ENCODE measurements at regions not wholly inside any gene's neighbourhood (a gene's known extent, or its start where the extent isn't known, plus 50 kb on each side); places are given as distances from the start of the nearest gene placed in this dataset.

GRCh38 chr12:93184672-93185368 lies 192.9 kb upstream of the NUDT4 start:
- H3K27me3 ChIP-seq (ENCODE audit: control insufficient read depth, insufficient read depth, low read length): no peaks in the 10 kb centered on the region
- H3K36me3 ChIP-seq (ENCODE audit: control insufficient read depth, insufficient read depth, low read length): no peaks in the 10 kb centered on the region
- FAIRE-seq (no peak), DNase-seq (ENCODE audit: low read depth) (no peak)
- H3K4me3 ChIP-seq (ENCODE audit: low read depth, low read length): no peak overlapping the region
- no peak for TF ChIP-seq CTCF (IDR thresholded peaks at IDR 0.05; ENCODE audit: insufficient read depth, low read length, severe bottlenecking)

- TF ChIP-seq CTCF (IDR thresholded peaks at IDR 0.05; ENCODE audit: insufficient read depth, low read length, severe bottlenecking): no peak
- Histone ChIP-seq H3K27me3 (ENCODE audit: control insufficient read depth, insufficient read depth, low read length) (no peaks in the 10 kb centered on the region), H3K36me3 (ENCODE audit: control insufficient read depth, insufficient read depth, low read length) (no peaks in the 10 kb centered on the region), H3K4me3 (ENCODE audit: low read depth, low read length) (no peak overlapping the region)
- DNase-seq (ENCODE audit: low read depth): no peak
- FAIRE-seq: no peak
Observed at GRCh38 chr12:93185369-93185741, 192.4 kb upstream of the NUDT4 start.

- no peaks in the 10 kb centered on the region for H3K36me3 ChIP-seq (ENCODE audit: control insufficient read depth, insufficient read depth, low read length)
- no peak for DNase-seq (ENCODE audit: low read depth)
- H3K27me3 ChIP-seq (ENCODE audit: control insufficient read depth, insufficient read depth, low read length): no peaks in the 10 kb centered on the region
- no peak overlapping the region for H3K4me3 ChIP-seq (ENCODE audit: low read depth, low read length)
- no peak for TF ChIP-seq CTCF (IDR thresholded peaks at IDR 0.05; ENCODE audit: insufficient read depth, low read length, severe bottlenecking)
- FAIRE-seq: no peak
Observed at GRCh38 chr12:93186131-93186530, 191.6 kb upstream of the NUDT4 start.

GRCh38 chr12:93186621-93187020 lies 191.1 kb upstream of the NUDT4 start:
- FAIRE-seq (no peak), DNase-seq (ENCODE audit: low read depth) (no peak)
- no peak for TF ChIP-seq CTCF (IDR thresholded peaks at IDR 0.05; ENCODE audit: insufficient read depth, low read length, severe bottlenecking)
- Histone ChIP-seq H3K4me3 (ENCODE audit: low read depth, low read length) (no peak overlapping the region), H3K27me3 (ENCODE audit: control insufficient read depth, insufficient read depth, low read length) (no peaks in the 10 kb centered on the region), H3K36me3 (ENCODE audit: control insufficient read depth, insufficient read depth, low read length) (no peaks in the 10 kb centered on the region)

GRCh38 chr12:93191423-93191822 lies 186.3 kb upstream of the NUDT4 start:
- Histone ChIP-seq H3K36me3 (ENCODE audit: control insufficient read depth, insufficient read depth, low read length) (no peaks in the 10 kb centered on the region), H3K4me3 (ENCODE audit: low read depth, low read length) (no peak overlapping the region), H3K27me3 (ENCODE audit: control insufficient read depth, insufficient read depth, low read length) (no peaks in the 10 kb centered on the region)
- DNase-seq (ENCODE audit: low read depth): no peak
- FAIRE-seq: no peak
- TF ChIP-seq CTCF (IDR thresholded peaks at IDR 0.05; ENCODE audit: insufficient read depth, low read length, severe bottlenecking): no peak

- no peaks in the 10 kb centered on the region for H3K27me3 ChIP-seq (ENCODE audit: control insufficient read depth, insufficient read depth, low read length)
- FAIRE-seq: no peak
- no peak overlapping the region for H3K4me3 ChIP-seq (ENCODE audit: low read depth, low read length)
- DNase-seq (ENCODE audit: low read depth): no peak
- no peak for TF ChIP-seq CTCF (IDR thresholded peaks at IDR 0.05; ENCODE audit: insufficient read depth, low read length, severe bottlenecking)
- no peaks in the 10 kb centered on the region for H3K36me3 ChIP-seq (ENCODE audit: control insufficient read depth, insufficient read depth, low read length)
Observed at GRCh38 chr12:93191956-93192355, 185.8 kb upstream of the NUDT4 start.
